ENCODE measurements at regions not wholly inside any gene's neighbourhood (a gene's known extent, or its start where the extent isn't known, plus 50 kb on each side); places are given as distances from the start of the nearest gene placed in this dataset.
A peak's percentile ranks its signal among the peaks of the same experiment; 100 is the strongest.
"Not testable (repeated sequence)": the region's sequence is repeated elsewhere in the genome, so short reads cannot be mapped to it uniquely, and the experiment has no call there.

GRCh38 chr5:106454651-106455415, 1215.9 kb downstream of the EFNA5 start:
- no peak overlapping the region for H3K4me3 ChIP-seq (ENCODE audit: low read depth, low read length)
- H3K36me3 ChIP-seq (ENCODE audit: insufficient read depth, low read length): no peaks in the 10 kb centered on the region

GRCh38 chr5:106454050-106454449, 1216.7 kb downstream of the EFNA5 start:
- no peaks in the 10 kb centered on the region for H3K79me2 ChIP-seq (ENCODE audit: control insufficient read depth, insufficient read depth, low read length, unreplicated experiment)
- no peak overlapping the region for H3K4me3 ChIP-seq (ENCODE audit: low read depth, low read length)
- no peak overlapping the region for H3K27ac ChIP-seq (ENCODE audit: low read depth, low read length)
- H3K36me3 ChIP-seq (ENCODE audit: insufficient read depth, low read length): no peaks in the 10 kb centered on the region
- H3K4me1 ChIP-seq (ENCODE audit: control insufficient read depth, insufficient read depth, low read length, unreplicated experiment): peaks cover 13% of the 10 kb centered on the region
- H3K27me3 ChIP-seq (ENCODE audit: insufficient read depth, low read length): no peaks in the 10 kb centered on the region
- H2AFZ ChIP-seq (ENCODE audit: low read length, unreplicated experiment): no peak overlapping the region

More at GRCh38 chr5:106454651-106455415, 1215.9 kb downstream of the EFNA5 start:
- H3K27me3 ChIP-seq (ENCODE audit: insufficient read depth, low read length): no peaks in the 10 kb centered on the region
- H3K27ac ChIP-seq (ENCODE audit: low read depth, low read length): peak overlapping the region; percentile 54
- H3K79me2 ChIP-seq (ENCODE audit: control insufficient read depth, insufficient read depth, low read length, unreplicated experiment): no peaks in the 10 kb centered on the region
- peaks cover 13% of the 10 kb centered on the region for H3K4me1 ChIP-seq (ENCODE audit: control insufficient read depth, insufficient read depth, low read length, unreplicated experiment)
- H2AFZ ChIP-seq (ENCODE audit: low read length, unreplicated experiment): peak overlapping the region; percentile 75

- Histone ChIP-seq H3K4me1 (ENCODE audit: control insufficient read depth, insufficient read depth, low read length, unreplicated experiment) (peaks cover 13% of the 10 kb centered on the region), H2AFZ (ENCODE audit: low read length, unreplicated experiment) (peak overlapping the region; percentile 35), H3K4me3 (ENCODE audit: low read depth, low read length) (no peak overlapping the region), H3K27me3 (ENCODE audit: insufficient read depth, low read length) (no peaks in the 10 kb centered on the region), H3K36me3 (ENCODE audit: insufficient read depth, low read length) (no peaks in the 10 kb centered on the region), H3K27ac (ENCODE audit: low read depth, low read length) (no peak overlapping the region), H3K79me2 (ENCODE audit: control insufficient read depth, insufficient read depth, low read length, unreplicated experiment) (no peaks in the 10 kb centered on the region)
These were observed 1218.7 kb downstream of the EFNA5 start for GRCh38 chr5:106451998-106452397.

DNA sequence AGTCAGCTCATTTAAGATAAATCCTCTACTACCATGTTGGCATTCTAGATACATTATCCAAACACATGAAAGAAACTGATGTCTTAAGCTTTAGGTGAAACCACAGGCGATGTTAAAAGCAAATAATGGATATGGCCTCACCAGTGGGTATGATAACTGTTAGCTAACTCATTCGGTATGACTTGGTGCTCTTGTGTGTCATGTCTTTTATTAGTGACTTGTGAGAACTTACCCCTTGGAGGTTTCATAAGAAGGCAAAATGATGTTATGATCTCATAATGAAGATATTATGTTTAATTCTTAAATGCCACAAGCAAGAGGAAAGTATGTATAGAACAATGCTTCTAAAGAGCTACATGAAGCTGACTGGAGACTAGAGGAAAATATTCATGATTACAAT, 1227.0 kb downstream of the EFNA5 start:
- no peaks in the 10 kb centered on the region for H3K27me3 ChIP-seq (ENCODE audit: insufficient read depth, low read length)

DNA sequence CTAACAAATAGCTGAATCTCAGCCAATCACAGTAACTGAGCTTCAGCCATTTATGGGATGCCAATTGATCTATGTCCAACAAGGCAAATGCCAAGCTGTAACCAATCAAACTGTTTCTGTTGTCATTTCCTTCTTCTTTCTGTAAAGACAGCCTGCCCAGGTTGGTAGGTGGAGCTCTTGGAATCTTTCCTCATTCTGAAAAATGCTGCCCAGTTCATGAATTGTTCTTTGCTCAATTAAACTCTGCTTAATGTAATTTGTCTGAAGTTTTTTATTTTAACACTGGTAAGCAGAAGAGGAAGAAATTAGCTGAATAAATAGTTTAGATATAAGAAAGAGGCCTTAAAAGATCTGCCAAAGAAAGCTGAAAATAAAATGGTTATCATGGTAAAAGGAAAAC, 1235.6 kb downstream of the EFNA5 start:
- H3K36me3 ChIP-seq (ENCODE audit: insufficient read depth, low read length): no peaks in the 10 kb centered on the region; the same call in 1 of the 2 replicates
- no peaks in the 10 kb centered on the region for H3K4me1 ChIP-seq (ENCODE audit: control insufficient read depth, insufficient read depth, low read length, unreplicated experiment)
- H3K79me2 ChIP-seq (ENCODE audit: control insufficient read depth, insufficient read depth, low read length, unreplicated experiment): no peaks in the 10 kb centered on the region
- no peak overlapping the region for H2AFZ ChIP-seq (ENCODE audit: low read length, unreplicated experiment)
- H3K27ac ChIP-seq (ENCODE audit: low read depth, low read length): no peak overlapping the region
- no peaks in the 10 kb centered on the region for H3K27me3 ChIP-seq (ENCODE audit: insufficient read depth, low read length)
- H3K4me3 ChIP-seq (ENCODE audit: low read depth, low read length): no peak overlapping the region

More for the DNA sequence above, 1227.0 kb downstream of the EFNA5 start:
- H3K36me3 ChIP-seq (ENCODE audit: insufficient read depth, low read length): no peaks in the 10 kb centered on the region
- no peak overlapping the region for H3K4me3 ChIP-seq (ENCODE audit: low read depth, low read length)
- H3K27ac ChIP-seq (ENCODE audit: low read depth, low read length): no peak overlapping the region
- no peak overlapping the region for H2AFZ ChIP-seq (ENCODE audit: low read length, unreplicated experiment)
- H3K79me2 ChIP-seq (ENCODE audit: control insufficient read depth, insufficient read depth, low read length, unreplicated experiment): no peaks in the 10 kb centered on the region
- no peaks in the 10 kb centered on the region for H3K4me1 ChIP-seq (ENCODE audit: control insufficient read depth, insufficient read depth, low read length, unreplicated experiment)

- not testable (repeated sequence) for H3K27me3 ChIP-seq (ENCODE audit: insufficient read depth, low read length); H2AFZ ChIP-seq (ENCODE audit: low read length, unreplicated experiment); H3K27ac ChIP-seq (ENCODE audit: low read depth, low read length); H3K4me3 ChIP-seq (ENCODE audit: low read depth, low read length); H3K79me2 ChIP-seq (ENCODE audit: control insufficient read depth, insufficient read depth, low read length, unreplicated experiment); H3K36me3 ChIP-seq (ENCODE audit: insufficient read depth, low read length); H3K4me1 ChIP-seq (ENCODE audit: control insufficient read depth, insufficient read depth, low read length, unreplicated experiment)
These were observed 1240.0 kb downstream of the EFNA5 start for GRCh38 chr5:106430733-106431132.

DNA sequence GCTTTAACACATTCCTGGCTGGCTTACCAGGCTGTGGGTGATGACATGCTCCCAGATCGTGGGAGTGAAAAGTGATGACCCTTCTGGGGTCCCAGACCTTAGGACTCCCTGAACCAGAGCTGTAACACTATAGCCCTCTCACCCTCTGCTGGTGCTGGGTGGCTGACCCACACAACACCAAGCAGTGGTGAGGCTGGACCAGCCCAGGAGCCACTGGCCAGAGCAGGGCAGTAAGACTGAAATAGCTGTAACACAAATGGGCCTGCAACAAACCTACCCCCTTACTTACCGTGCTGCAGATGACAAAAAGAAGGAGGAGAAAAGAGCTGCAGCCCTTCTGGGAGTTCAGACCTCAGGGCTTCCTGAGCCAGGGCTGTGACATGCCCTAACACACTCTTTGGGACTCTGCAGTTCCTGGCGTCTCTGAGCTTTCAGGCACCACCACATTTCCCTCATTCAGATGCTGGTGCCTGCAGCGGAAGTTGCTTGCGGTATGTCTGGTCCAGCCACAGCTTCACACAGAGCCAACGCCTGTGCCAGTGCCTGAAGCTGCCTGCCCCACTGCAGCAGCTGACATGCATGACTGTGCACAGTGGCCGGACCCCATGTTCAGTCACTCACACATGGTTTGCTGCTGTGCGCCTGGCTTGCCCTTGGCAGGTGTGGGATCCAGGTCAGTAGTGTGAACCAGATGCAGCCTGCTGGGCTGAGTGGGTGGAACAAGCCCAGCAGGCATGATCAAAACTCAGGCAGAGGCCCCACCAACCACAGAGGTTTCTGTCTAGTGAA, 1247.4 kb downstream of the EFNA5 start:
- Histone ChIP-seq H3K4me3 (ENCODE audit: low read depth, low read length) (no peak overlapping the region), H3K36me3 (ENCODE audit: insufficient read depth, low read length) (no peaks in the 10 kb centered on the region), H2AFZ (ENCODE audit: low read length, unreplicated experiment) (no peak overlapping the region), H3K79me2 (ENCODE audit: control insufficient read depth, insufficient read depth, low read length, unreplicated experiment) (no peaks in the 10 kb centered on the region), H3K27ac (ENCODE audit: low read depth, low read length) (no peak overlapping the region), H3K27me3 (ENCODE audit: insufficient read depth, low read length) (no peaks in the 10 kb centered on the region), H3K4me1 (ENCODE audit: control insufficient read depth, insufficient read depth, low read length, unreplicated experiment) (peaks cover 12% of the 10 kb centered on the region)

DNA sequence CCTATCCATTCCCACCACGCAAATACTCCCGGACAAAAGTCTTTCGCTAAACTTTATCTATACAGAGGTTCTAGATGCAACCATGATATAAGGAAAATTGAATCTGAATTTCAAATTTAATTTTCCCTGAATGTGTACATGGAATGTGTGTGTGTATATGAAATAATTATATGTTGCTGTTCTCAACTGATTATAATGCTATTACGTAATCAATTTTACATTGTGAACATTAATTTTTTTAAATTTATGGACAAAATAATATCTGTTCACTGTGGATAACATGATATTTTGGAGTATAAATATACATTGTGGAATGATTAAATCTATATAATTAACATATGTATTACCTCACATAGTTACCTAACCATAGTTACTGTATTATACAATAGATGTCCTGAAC, 1250.6 kb downstream of the EFNA5 start:
- H2AFZ ChIP-seq (ENCODE audit: low read length, unreplicated experiment): no peak overlapping the region
- H3K4me1 ChIP-seq (ENCODE audit: control insufficient read depth, insufficient read depth, low read length, unreplicated experiment): peaks cover 12% of the 10 kb centered on the region
- no peaks in the 10 kb centered on the region for H3K79me2 ChIP-seq (ENCODE audit: control insufficient read depth, insufficient read depth, low read length, unreplicated experiment)
- H3K36me3 ChIP-seq (ENCODE audit: insufficient read depth, low read length): no peaks in the 10 kb centered on the region
- H3K27me3 ChIP-seq (ENCODE audit: insufficient read depth, low read length): no peaks in the 10 kb centered on the region
- H3K27ac ChIP-seq (ENCODE audit: low read depth, low read length): no peak overlapping the region
- H3K4me3 ChIP-seq (ENCODE audit: low read depth, low read length): no peak overlapping the region

- Histone ChIP-seq H3K4me3 (ENCODE audit: low read depth, low read length) (no peak overlapping the region), H3K79me2 (ENCODE audit: control insufficient read depth, insufficient read depth, low read length, unreplicated experiment) (no peaks in the 10 kb centered on the region), H3K27me3 (ENCODE audit: insufficient read depth, low read length) (no peaks in the 10 kb centered on the region), H3K36me3 (ENCODE audit: insufficient read depth, low read length) (no peaks in the 10 kb centered on the region), H3K27ac (ENCODE audit: low read depth, low read length) (no peak overlapping the region), H2AFZ (ENCODE audit: low read length, unreplicated experiment) (no peak overlapping the region), H3K4me1 (ENCODE audit: control insufficient read depth, insufficient read depth, low read length, unreplicated experiment) (peaks cover 12% of the 10 kb centered on the region)
These were observed 1252.5 kb downstream of the EFNA5 start for GRCh38 chr5:106418196-106418595.

- H3K36me3 ChIP-seq (ENCODE audit: insufficient read depth, low read length): no peaks in the 10 kb centered on the region
- no peaks in the 10 kb centered on the region for H3K79me2 ChIP-seq (ENCODE audit: control insufficient read depth, insufficient read depth, low read length, unreplicated experiment)
- peaks cover 12% of the 10 kb centered on the region for H3K4me1 ChIP-seq (ENCODE audit: control insufficient read depth, insufficient read depth, low read length, unreplicated experiment)
- H3K27ac ChIP-seq (ENCODE audit: low read depth, low read length): no peak overlapping the region
- no peak overlapping the region for H3K4me3 ChIP-seq (ENCODE audit: low read depth, low read length)
- no peak overlapping the region for H2AFZ ChIP-seq (ENCODE audit: low read length, unreplicated experiment)
- no peaks in the 10 kb centered on the region for H3K27me3 ChIP-seq (ENCODE audit: insufficient read depth, low read length)
These were observed 1253.2 kb downstream of the EFNA5 start for GRCh38 chr5:106417566-106417965.

- Histone ChIP-seq H2AFZ (ENCODE audit: low read length, unreplicated experiment) (no peak overlapping the region), H3K27ac (ENCODE audit: low read depth, low read length) (no peak overlapping the region), H3K4me3 (ENCODE audit: low read depth, low read length) (no peak overlapping the region), H3K79me2 (ENCODE audit: control insufficient read depth, insufficient read depth, low read length, unreplicated experiment) (no peaks in the 10 kb centered on the region), H3K36me3 (ENCODE audit: insufficient read depth, low read length) (no peaks in the 10 kb centered on the region), H3K27me3 (ENCODE audit: insufficient read depth, low read length) (no peaks in the 10 kb centered on the region), H3K4me1 (ENCODE audit: control insufficient read depth, insufficient read depth, low read length, unreplicated experiment) (peaks cover 12% of the 10 kb centered on the region)
These were observed 1253.6 kb downstream of the EFNA5 start for GRCh38 chr5:106417163-106417562.

Measured in ACC112 (cell line).